ENCODE measurements at regions not wholly inside any gene's neighbourhood (a gene's known extent, or its start where the extent isn't known, plus 50 kb on each side); places are given as distances from the start of the nearest gene placed in this dataset.
"Not testable (repeated sequence)": the region's sequence is repeated elsewhere in the genome, so short reads cannot be mapped to it uniquely, and the experiment has no call there.

GRCh38 chr4:134585972-134586371, 384.4 kb upstream of the PABPC4L start:
- DNase-seq = no peak

GRCh38 chr4:134567461-134567860, 365.9 kb upstream of the PABPC4L start:
- DNase-seq = no peak

GRCh38 chr4:134560728-134561127, 359.1 kb upstream of the PABPC4L start:
- DNase-seq = no peak

- DNase-seq = no peak
Observed at GRCh38 chr4:134552063-134552462, 350.5 kb upstream of the PABPC4L start.

- DNase-seq = no peak
Observed at GRCh38 chr4:134551348-134551747, 349.8 kb upstream of the PABPC4L start.

GRCh38 chr4:134548052-134548628, 346.6 kb upstream of the PABPC4L start:
- DNase-seq = no peak

- no peak for DNase-seq
Observed at GRCh38 chr4:134546279-134546678, 344.7 kb upstream of the PABPC4L start.

GRCh38 chr4:134544303-134544770, 342.7 kb upstream of the PABPC4L start:
- no peak for DNase-seq

- no peak for DNase-seq
Observed at GRCh38 chr4:134540588-134540987, 339.0 kb upstream of the PABPC4L start.

- no peak for DNase-seq
Observed at GRCh38 chr4:134539729-134540231, 338.2 kb upstream of the PABPC4L start.

GRCh38 chr4:134537701-134538100, 336.1 kb upstream of the PABPC4L start:
- DNase-seq = no peak

- DNase-seq = no peak
Observed at GRCh38 chr4:134533068-134533467, 331.5 kb upstream of the PABPC4L start.

GRCh38 chr4:134531013-134531412, 329.4 kb upstream of the PABPC4L start:
- DNase-seq = no peak

- DNase-seq = no peak
Observed at GRCh38 chr4:134529629-134530028, 328.0 kb upstream of the PABPC4L start.

GRCh38 chr4:134518574-134519217, 317.1 kb upstream of the PABPC4L start:
- DNase-seq = no peak

- no peak for DNase-seq
Observed at GRCh38 chr4:134510544-134510943, 309.0 kb upstream of the PABPC4L start.

- DNase-seq = no peak
Observed at GRCh38 chr4:134505511-134505910, 303.9 kb upstream of the PABPC4L start.

GRCh38 chr4:134501973-134502643, 300.5 kb upstream of the PABPC4L start:
- DNase-seq = no peak

GRCh38 chr4:134501488-134501887, 299.9 kb upstream of the PABPC4L start:
- not testable (repeated sequence) for DNase-seq

- no peak for DNase-seq
Observed at GRCh38 chr4:134499074-134499473, 297.5 kb upstream of the PABPC4L start.

GRCh38 chr4:134490863-134491262, 289.3 kb upstream of the PABPC4L start:
- no peak for DNase-seq

- not testable (repeated sequence) for DNase-seq
Observed at GRCh38 chr4:134483514-134483913, 281.9 kb upstream of the PABPC4L start.

GRCh38 chr4:134471569-134471968, 270.0 kb upstream of the PABPC4L start:
- DNase-seq = no peak

GRCh38 chr4:134470544-134470943, 269.0 kb upstream of the PABPC4L start:
- no peak for DNase-seq
